ENCODE measurements at regions not wholly inside any gene's neighbourhood (a gene's known extent, or its start where the extent isn't known, plus 50 kb on each side); places are given as distances from the start of the nearest gene placed in this dataset.

DNA sequence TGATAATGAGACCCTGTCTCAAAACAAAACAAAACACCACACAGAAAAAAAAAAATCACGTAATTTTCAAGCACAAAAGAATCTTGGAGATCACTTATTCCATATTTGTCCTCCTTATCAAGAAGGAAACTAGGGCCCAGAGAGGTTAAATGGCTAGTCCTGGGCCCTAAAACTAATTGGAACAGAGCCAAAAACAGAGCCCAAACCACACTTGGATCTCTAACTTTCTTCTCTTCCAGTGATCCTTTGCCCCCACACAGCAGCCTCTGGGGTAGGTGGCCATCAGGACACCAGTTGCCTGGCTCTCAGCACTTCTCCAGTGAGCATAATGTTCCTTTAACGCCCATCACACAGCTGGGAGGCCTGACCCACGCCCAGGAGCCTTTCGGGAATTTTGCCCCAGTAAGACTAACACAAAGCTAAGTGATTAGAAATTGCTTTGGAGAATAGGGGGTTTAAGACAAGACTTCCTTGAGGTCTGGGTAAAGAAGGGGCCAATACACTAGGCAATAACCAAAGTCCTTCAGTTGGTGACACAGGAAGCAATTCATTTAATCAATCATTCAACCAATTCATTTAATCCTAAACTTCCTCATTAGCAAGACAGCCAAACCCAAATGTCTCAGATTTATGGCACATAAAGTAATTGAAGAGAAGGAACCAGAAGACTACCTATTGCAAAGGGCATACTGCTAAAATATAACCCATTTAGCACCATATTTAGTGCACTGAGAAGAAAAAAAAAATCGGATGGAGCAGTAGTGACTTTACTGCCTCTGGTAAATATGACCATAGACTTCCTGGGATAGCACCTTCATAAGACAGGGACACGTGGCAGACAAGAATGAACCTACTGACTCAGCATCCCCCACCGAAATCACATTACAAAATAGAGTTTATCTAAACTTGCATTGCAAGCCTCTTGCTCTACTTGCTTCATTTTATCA, 77.8 kb downstream of the ZNF608 start:
- TF ChIP-seq CTCF (IDR thresholded peaks at IDR 0.05) (no peak), POLR2A (IDR thresholded peaks at IDR 0.05) (no peak)
